Neural progenitor cell (in vitro differentiated cells): ENCODE measurements at regions not wholly inside any gene's neighbourhood (a gene's known extent, or its start where the extent isn't known, plus 50 kb on each side); places are given as distances from the start of the nearest gene placed in this dataset.

Experiments
- DNase-seq: peaks from one replicate; pipeline ENCODE4 v3.0.0-alpha.2; 2016; ENCODE audit warnings: low spot score
- H2AFZ ChIP-seq: fragments of 200-600 bp; sonication (generic); replicated peaks from 2 replicates; pipeline ENCODE4 v1.6.1; 2016; ENCODE audit warnings: antibody characterized with exemption
- H3F3A ChIP-seq: fragments of 200-600 bp; sonication (generic); 2 replicates; pipeline ENCODE4 v1.6.1; 2016; ENCODE audit warnings: antibody characterized with exemption, low read depth
- H3K27ac ChIP-seq: fragments of 200-600 bp; sonication (generic); 2 replicates; pipeline ENCODE4 v1.5.1; 2016; ENCODE audit warnings: mild to moderate bottlenecking
- H3K27me3 ChIP-seq: fragments of 200-600 bp; sonication (generic); 2 replicates; pipeline ENCODE4 v1.6.1; 2016; ENCODE audit warnings: mild to moderate bottlenecking, moderate library complexity
- H3K36me3 ChIP-seq: fragments of 200-600 bp; sonication (generic); 2 replicates; pipeline ENCODE4 v1.5.1; 2016
- H3K4me1 ChIP-seq: fragments of 200-600 bp; sonication (generic); 2 replicates; pipeline ENCODE4 v1.6.1; 2016; ENCODE audit warnings: mixed run types
- H3K4me2 ChIP-seq: fragments of 200-600 bp; sonication (generic); 2 replicates; pipeline ENCODE4 v1.6.1; 2016
- H3K4me3 ChIP-seq: fragments of 200-600 bp; sonication (generic); 2 replicates; pipeline ENCODE4 v1.5.1; 2016
- H3K79me2 ChIP-seq: fragments of 200-600 bp; sonication (generic); 2 replicates; pipeline ENCODE4 v1.6.1; 2016; ENCODE audit warnings: low read depth
- H3K9ac ChIP-seq: fragments of 200-600 bp; sonication (generic); 2 replicates; pipeline ENCODE4 v1.6.1; 2016
- H3K9me3 ChIP-seq: fragments of 200-600 bp; sonication (generic); 2 replicates; pipeline ENCODE4 v1.5.1; 2016; ENCODE audit warnings: low read depth
- H4K20me1 ChIP-seq: fragments of 200-600 bp; sonication (generic); 2 replicates; pipeline ENCODE4 v1.6.1; 2016; ENCODE audit warnings: low read depth
- H3K27ac Mint-ChIP-seq: 3 replicates; pipeline ENCODE4 v1.8.0; 2021; ENCODE audit warnings: mixed read lengths
- H3K27me3 Mint-ChIP-seq: 2 replicates; pipeline ENCODE4 v1.8.0; 2022; ENCODE audit warnings: low read depth, mild to moderate bottlenecking, inconsistent platforms, moderate library complexity, mixed read lengths; ENCODE audit not compliant: insufficient read depth
- H3K36me3 Mint-ChIP-seq: 3 replicates; pipeline ENCODE4 v1.8.0; 2021; ENCODE audit warnings: mixed read lengths
- H3K4me1 Mint-ChIP-seq: 3 replicates; pipeline ENCODE4 v1.8.0; 2021; ENCODE audit warnings: mixed read lengths
- H3K4me3 Mint-ChIP-seq: 3 replicates; pipeline ENCODE4 v1.8.0; 2021; ENCODE audit warnings: mild to moderate bottlenecking, moderate library complexity, mixed read lengths
- H3K9me3 Mint-ChIP-seq: 3 replicates; pipeline ENCODE4 v1.8.0; 2020; ENCODE audit warnings: mixed read lengths
- EZH2 ChIP-seq: fragments of 200-600 bp; sonication (generic); IDR thresholded peaks from 2 replicates; pipeline ENCODE4 v1.6.1; 2017; ENCODE audit warnings: antibody characterized with exemption, mild to moderate bottlenecking, moderate library complexity
- EZH2phosphoT487 ChIP-seq: fragments of 200-600 bp; sonication (generic); IDR thresholded peaks from 2 replicates; pipeline ENCODE4 v1.6.1; 2017; ENCODE audit warnings: antibody characterized with exemption
- TF ChIP-seq, protein P1 (sequence below): fragments of 200-600 bp; sonication (generic); IDR thresholded peaks from 2 replicates; pipeline ENCODE4 v1.5.1; 2017; ENCODE audit warnings: antibody characterized with exemption, mild to moderate bottlenecking

DNA sequence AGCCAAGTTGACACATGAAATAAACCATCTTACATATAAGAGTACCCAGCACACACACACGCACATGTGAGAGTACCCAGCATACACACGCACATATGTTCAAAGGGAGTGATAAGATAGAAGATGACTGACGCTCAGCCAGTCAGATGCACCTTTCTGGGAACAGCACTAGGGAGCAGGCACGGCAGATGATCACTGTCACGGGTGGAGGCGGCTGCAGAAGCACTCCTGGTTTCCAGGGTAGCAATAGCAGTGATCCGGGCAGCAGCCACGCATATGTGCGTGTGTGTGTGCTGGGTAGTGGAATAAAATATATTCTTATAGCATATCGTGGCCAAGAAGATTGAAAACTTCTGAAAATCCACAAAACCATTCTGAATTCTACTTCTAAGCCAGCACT is 85.8 kb upstream of the NAMPT start:
- Histone ChIP-seq H3K4me3 (no peak overlapping the region), H4K20me1 (no peaks in the 10 kb centered on the region)

DNA sequence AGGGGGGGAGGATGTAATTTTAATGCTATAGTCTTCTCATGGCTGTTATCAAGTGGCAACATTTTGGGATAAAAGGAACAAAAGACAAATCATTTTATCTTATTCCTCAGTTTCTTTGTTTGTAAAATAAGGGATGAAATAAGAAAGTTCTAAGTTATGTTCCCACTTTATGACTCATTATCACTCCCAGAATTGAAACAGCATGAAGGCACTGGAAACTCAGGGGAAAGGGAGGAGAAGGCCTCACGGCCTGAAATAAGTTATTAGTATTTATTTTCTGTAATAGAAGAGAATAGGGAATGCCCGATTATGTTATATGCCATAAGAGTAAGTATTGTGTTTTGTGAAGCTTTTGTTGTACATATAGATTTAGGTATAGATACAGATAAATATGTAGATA is 85.0 kb upstream of the NAMPT start:
- no peak for DNase-seq
- no peak overlapping the region for H3K4me2 ChIP-seq
- no peaks in the 10 kb centered on the region for H3K4me1 Mint-ChIP-seq
- no peak for TF ChIP-seq EZH2
- no peak for TF ChIP-seq EZH2phosphoT487
- TF ChIP-seq, protein P1, sequence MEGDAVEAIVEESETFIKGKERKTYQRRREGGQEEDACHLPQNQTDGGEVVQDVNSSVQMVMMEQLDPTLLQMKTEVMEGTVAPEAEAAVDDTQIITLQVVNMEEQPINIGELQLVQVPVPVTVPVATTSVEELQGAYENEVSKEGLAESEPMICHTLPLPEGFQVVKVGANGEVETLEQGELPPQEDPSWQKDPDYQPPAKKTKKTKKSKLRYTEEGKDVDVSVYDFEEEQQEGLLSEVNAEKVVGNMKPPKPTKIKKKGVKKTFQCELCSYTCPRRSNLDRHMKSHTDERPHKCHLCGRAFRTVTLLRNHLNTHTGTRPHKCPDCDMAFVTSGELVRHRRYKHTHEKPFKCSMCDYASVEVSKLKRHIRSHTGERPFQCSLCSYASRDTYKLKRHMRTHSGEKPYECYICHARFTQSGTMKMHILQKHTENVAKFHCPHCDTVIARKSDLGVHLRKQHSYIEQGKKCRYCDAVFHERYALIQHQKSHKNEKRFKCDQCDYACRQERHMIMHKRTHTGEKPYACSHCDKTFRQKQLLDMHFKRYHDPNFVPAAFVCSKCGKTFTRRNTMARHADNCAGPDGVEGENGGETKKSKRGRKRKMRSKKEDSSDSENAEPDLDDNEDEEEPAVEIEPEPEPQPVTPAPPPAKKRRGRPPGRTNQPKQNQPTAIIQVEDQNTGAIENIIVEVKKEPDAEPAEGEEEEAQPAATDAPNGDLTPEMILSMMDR, result no peak
- no peaks in the 10 kb centered on the region for H3K36me3 ChIP-seq
- no peaks in the 10 kb centered on the region for H3K9me3 ChIP-seq
- no peaks in the 10 kb centered on the region for H3K27me3 Mint-ChIP-seq
- no peak overlapping the region for H3K27ac ChIP-seq
- no peaks in the 10 kb centered on the region for H3K36me3 Mint-ChIP-seq
- no peak overlapping the region for H3K4me3 Mint-ChIP-seq
- no peaks in the 10 kb centered on the region for H3K27me3 ChIP-seq
- no peaks in the 10 kb centered on the region for H4K20me1 ChIP-seq
- no peaks in the 10 kb centered on the region for H3K79me2 ChIP-seq
- H3K4me3 ChIP-seq, result no peak overlapping the region
- no peak overlapping the region for H3K9ac ChIP-seq
- no peaks in the 10 kb centered on the region for H3F3A ChIP-seq
- no peak overlapping the region for H3K27ac Mint-ChIP-seq
- no peaks in the 10 kb centered on the region for H3K4me1 ChIP-seq
- H3K9me3 Mint-ChIP-seq, result no peaks in the 10 kb centered on the region
- no peak overlapping the region for H2AFZ ChIP-seq

More for the DNA sequence above, 85.8 kb upstream of the NAMPT start:
- no peaks in the 10 kb centered on the region for H3K36me3 ChIP-seq
- no peak overlapping the region for H3K4me2 ChIP-seq
- H3K27ac Mint-ChIP-seq, result no peak overlapping the region
- no peaks in the 10 kb centered on the region for H3K27me3 ChIP-seq
- H3K79me2 ChIP-seq, result no peaks in the 10 kb centered on the region
- H3K4me1 Mint-ChIP-seq, result no peaks in the 10 kb centered on the region
- no peaks in the 10 kb centered on the region for H3K9me3 ChIP-seq
- H3F3A ChIP-seq, result no peaks in the 10 kb centered on the region
- H3K4me1 ChIP-seq, result no peaks in the 10 kb centered on the region
- no peak for DNase-seq
- TF ChIP-seq EZH2phosphoT487 (no peak), EZH2 (no peak)
- TF ChIP-seq, protein P1, result no peak
- no peaks in the 10 kb centered on the region for H3K9me3 Mint-ChIP-seq
- no peak overlapping the region for H3K27ac ChIP-seq
- no peak overlapping the region for H2AFZ ChIP-seq
- no peak overlapping the region for H3K9ac ChIP-seq
- no peaks in the 10 kb centered on the region for H3K36me3 Mint-ChIP-seq
- H3K4me3 Mint-ChIP-seq, result no peak overlapping the region
- H3K27me3 Mint-ChIP-seq, result no peaks in the 10 kb centered on the region

DNA sequence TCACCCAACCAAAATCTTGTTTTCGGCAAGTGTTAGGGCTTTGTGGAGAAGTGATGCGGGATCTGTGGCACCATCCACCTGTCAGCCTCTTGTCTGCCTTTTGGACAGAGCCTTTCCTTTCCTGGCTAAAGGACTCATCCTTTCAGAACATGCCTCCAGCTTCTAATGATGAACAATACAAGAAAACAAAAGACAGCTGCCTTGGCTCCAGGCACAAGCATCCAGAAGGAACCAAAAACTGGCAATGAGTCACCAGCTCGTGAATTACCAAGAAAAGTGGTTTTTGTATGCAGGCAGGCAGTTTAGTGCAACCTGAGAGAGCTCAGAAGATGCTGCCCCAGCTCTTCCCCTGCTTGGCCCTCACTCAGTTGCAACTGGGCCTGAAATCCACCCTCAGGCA is 84.6 kb upstream of the NAMPT start:
- Histone ChIP-seq H3K27me3 (no peaks in the 10 kb centered on the region), H3K4me2 (no peak overlapping the region), H3F3A (no peaks in the 10 kb centered on the region), H3K36me3 (no peaks in the 10 kb centered on the region), H3K9ac (no peak overlapping the region), H2AFZ (no peak overlapping the region), H3K9me3 (no peaks in the 10 kb centered on the region), H3K4me3 (no peak overlapping the region), H3K4me1 (no peaks in the 10 kb centered on the region), H3K79me2 (no peaks in the 10 kb centered on the region), H3K27ac (no peak overlapping the region), H4K20me1 (no peaks in the 10 kb centered on the region)
- Mint-ChIP-seq H3K27ac (no peak overlapping the region), H3K36me3 (no peaks in the 10 kb centered on the region), H3K4me3 (no peak overlapping the region), H3K9me3 (no peaks in the 10 kb centered on the region), H3K27me3 (no peaks in the 10 kb centered on the region), H3K4me1 (no peaks in the 10 kb centered on the region)
- no peak for DNase-seq
- TF ChIP-seq, protein P1, result no peak
- TF ChIP-seq EZH2 (no peak), EZH2phosphoT487 (no peak)
